ENCODE measurements at regions not wholly inside any gene's neighbourhood (a gene's known extent, or its start where the extent isn't known, plus 50 kb on each side); places are given as distances from the start of the nearest gene placed in this dataset.

DNA sequence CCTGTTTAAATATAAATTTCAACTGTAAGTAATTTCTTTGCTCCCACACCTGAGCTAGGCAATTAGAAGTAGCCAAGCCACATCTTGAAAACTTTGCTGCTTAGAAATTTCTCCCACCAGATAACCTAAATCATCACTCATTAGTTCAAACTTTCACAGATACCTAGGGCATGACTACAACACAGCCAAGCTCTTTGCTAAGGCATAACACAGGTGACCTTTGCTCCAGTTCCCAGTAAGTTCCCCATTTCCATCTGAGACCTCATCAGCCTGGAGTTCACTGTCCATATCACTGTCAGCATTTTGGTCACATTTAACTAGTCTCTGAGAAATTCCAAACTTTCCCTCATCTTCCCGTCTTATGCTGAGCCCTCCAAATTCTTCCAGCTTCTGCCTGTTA lies 79.8 kb upstream of the OPRM1 start:
- TF ChIP-seq, protein P1, sequence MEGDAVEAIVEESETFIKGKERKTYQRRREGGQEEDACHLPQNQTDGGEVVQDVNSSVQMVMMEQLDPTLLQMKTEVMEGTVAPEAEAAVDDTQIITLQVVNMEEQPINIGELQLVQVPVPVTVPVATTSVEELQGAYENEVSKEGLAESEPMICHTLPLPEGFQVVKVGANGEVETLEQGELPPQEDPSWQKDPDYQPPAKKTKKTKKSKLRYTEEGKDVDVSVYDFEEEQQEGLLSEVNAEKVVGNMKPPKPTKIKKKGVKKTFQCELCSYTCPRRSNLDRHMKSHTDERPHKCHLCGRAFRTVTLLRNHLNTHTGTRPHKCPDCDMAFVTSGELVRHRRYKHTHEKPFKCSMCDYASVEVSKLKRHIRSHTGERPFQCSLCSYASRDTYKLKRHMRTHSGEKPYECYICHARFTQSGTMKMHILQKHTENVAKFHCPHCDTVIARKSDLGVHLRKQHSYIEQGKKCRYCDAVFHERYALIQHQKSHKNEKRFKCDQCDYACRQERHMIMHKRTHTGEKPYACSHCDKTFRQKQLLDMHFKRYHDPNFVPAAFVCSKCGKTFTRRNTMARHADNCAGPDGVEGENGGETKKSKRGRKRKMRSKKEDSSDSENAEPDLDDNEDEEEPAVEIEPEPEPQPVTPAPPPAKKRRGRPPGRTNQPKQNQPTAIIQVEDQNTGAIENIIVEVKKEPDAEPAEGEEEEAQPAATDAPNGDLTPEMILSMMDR (IDR thresholded peaks at IDR 0.05): no peak
- no peak for TF ChIP-seq POLR2A (IDR thresholded peaks at IDR 0.05)
